D721Med (cell line): ENCODE measurements at regions not wholly inside any gene's neighbourhood (a gene's known extent, or its start where the extent isn't known, plus 50 kb on each side); places are given as distances from the start of the nearest gene placed in this dataset.

Experiments
- DNase-seq: peaks from one replicate; pipeline ENCODE4 v3.0.0; 2011; ENCODE audit warnings: low spot score; ENCODE audit not compliant: insufficient read length
- FAIRE-seq: peaks from 2 replicates; lab custom pipeline; 2011; peaks lifted over from hg19 to GRCh38; lab: Jason Lieb, UNC
- CTCF ChIP-seq: IDR thresholded peaks from 2 replicates; pipeline ENCODE4 v1.5.1; 2012; ENCODE audit warnings: mild to moderate bottlenecking, control low read depth; ENCODE audit not compliant: insufficient read depth; ENCODE audit errors: missing control alignments

- DNase-seq (no peak), FAIRE-seq (no peak)
- no peak for TF ChIP-seq CTCF
Measured at GRCh38 chr4:160026721-160027120, 923.8 kb downstream of the RAPGEF2 start.

- no peak for TF ChIP-seq CTCF
- FAIRE-seq, result no peak
- DNase-seq, result no peak
Measured at GRCh38 chr4:160034501-160034900, 931.6 kb downstream of the RAPGEF2 start.

DNA sequence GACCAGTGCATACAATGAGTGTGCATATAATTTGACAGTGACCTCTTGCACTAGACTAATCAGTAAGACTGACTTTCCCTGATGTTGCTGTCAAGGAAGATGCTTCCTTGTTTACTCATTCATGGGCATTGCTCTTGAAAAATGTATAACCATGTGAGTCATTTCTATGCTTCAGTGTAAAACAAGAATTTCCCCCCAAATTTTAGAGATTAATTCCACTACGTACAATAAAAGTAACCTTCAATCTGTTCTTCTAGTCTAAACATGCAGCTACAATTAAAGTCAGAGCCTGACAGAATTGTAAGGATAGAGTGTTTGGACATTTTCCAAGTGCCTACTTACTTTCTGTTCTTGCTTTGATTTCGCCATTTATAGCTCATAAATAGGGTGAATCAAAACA, 935.7 kb downstream of the RAPGEF2 start:
- no peak for TF ChIP-seq CTCF
- no peak for DNase-seq
- no peak for FAIRE-seq

DNA sequence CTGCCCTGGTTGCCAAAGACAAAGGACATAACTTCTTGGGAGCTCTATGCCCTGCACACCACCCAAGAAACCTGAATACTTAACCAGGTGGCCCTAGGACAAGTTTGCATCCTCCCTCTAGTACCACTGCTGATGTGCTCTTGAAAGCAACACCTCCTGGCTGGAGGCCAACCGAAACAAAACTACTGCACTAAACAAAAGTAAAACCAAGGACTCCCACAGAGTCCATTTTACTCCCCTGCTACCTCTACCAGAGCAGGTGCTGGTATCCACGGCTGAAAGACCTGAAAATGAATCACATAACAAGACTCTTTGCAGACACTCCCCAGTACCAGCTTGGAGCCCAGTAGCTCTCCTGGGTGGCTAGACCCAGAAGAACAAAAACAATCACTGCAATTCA, 941.8 kb downstream of the RAPGEF2 start:
- TF ChIP-seq CTCF, result no peak
- no peak for DNase-seq
- FAIRE-seq, result no peak

- FAIRE-seq (no peak), DNase-seq (no peak)
- TF ChIP-seq CTCF, result no peak
Measured at GRCh38 chr4:160082432-160083207, 979.7 kb downstream of the RAPGEF2 start.

DNA sequence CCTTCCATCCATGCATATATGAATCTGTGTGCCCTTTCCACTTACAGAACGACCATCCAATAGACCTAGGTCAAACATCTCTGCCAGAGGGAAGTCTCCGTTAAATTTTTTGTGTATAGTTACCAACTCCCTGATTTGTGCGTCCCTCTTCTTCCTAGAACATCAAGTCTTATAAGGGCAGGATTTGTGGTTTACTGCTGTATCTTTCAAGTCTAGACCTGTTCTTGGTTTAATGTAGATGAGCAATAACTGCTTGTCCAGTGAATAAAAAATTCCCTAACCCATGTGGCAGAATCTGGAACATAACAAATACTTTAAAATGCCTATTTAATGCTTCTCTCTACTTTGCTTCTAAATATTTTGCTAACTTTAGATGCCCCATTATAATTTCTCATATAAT, 988.8 kb downstream of the RAPGEF2 start:
- DNase-seq, result no peak
- TF ChIP-seq CTCF, result no peak
- no peak for FAIRE-seq

GRCh38 chr4:160100316-160100715, 997.4 kb downstream of the RAPGEF2 start:
- no peak for FAIRE-seq
- TF ChIP-seq CTCF, result no peak
- no peak for DNase-seq
